ENCODE measurements at regions not wholly inside any gene's neighbourhood (a gene's known extent, or its start where the extent isn't known, plus 50 kb on each side); places are given as distances from the start of the nearest gene placed in this dataset.
"Not testable (repeated sequence)": the region's sequence is repeated elsewhere in the genome, so short reads cannot be mapped to it uniquely, and the experiment has no call there.

GRCh38 chr3:80898211-80898610 lies 863.2 kb downstream of the GBE1 start:
- DNase-seq (ENCODE audit: insufficient read length, low spot score) (no peak), FAIRE-seq (no peak)
- TF ChIP-seq POLR2A (IDR thresholded peaks at IDR 0.05; ENCODE audit: low read depth, low read length) = no peak

- FAIRE-seq; DNase-seq (ENCODE audit: insufficient read length, low spot score): not testable (repeated sequence)
Observed at GRCh38 chr3:80897005-80897404, 864.4 kb downstream of the GBE1 start.

GRCh38 chr3:80890571-80890970 lies 870.9 kb downstream of the GBE1 start:
- no peak for TF ChIP-seq POLR2A (IDR thresholded peaks at IDR 0.05; ENCODE audit: low read depth, low read length)
- DNase-seq (ENCODE audit: insufficient read length, low spot score) (no peak), FAIRE-seq (no peak)

GRCh38 chr3:80889535-80889934 lies 871.9 kb downstream of the GBE1 start:
- FAIRE-seq (no peak), DNase-seq (ENCODE audit: insufficient read length, low spot score) (no peak)
- TF ChIP-seq POLR2A (IDR thresholded peaks at IDR 0.05; ENCODE audit: low read depth, low read length) = no peak

GRCh38 chr3:80870476-80871041 lies 890.9 kb downstream of the GBE1 start:
- DNase-seq (ENCODE audit: insufficient read length, low spot score) (no peak), FAIRE-seq (no peak)
- TF ChIP-seq POLR2A (IDR thresholded peaks at IDR 0.05; ENCODE audit: low read depth, low read length) = no peak

GRCh38 chr3:80855482-80855881 lies 906.0 kb downstream of the GBE1 start:
- TF ChIP-seq POLR2A (IDR thresholded peaks at IDR 0.05; ENCODE audit: low read depth, low read length) = no peak
- FAIRE-seq = no peak
- no peak for DNase-seq (ENCODE audit: insufficient read length, low spot score)

GRCh38 chr3:80836395-80836794 lies 925.0 kb downstream of the GBE1 start:
- no peak for TF ChIP-seq POLR2A (IDR thresholded peaks at IDR 0.05; ENCODE audit: low read depth, low read length)

GRCh38 chr3:80807577-80807976 lies 953.9 kb downstream of the GBE1 start:
- TF ChIP-seq POLR2A (IDR thresholded peaks at IDR 0.05; ENCODE audit: low read depth, low read length) = no peak
- FAIRE-seq (no peak), DNase-seq (ENCODE audit: insufficient read length, low spot score) (no peak)

More at GRCh38 chr3:80836395-80836794, 925.0 kb downstream of the GBE1 start:
- DNase-seq (ENCODE audit: insufficient read length, low spot score) (no peak), FAIRE-seq (no peak)

- FAIRE-seq = no peak
- DNase-seq (ENCODE audit: insufficient read length, low spot score) = no peak
- no peak for TF ChIP-seq POLR2A (IDR thresholded peaks at IDR 0.05; ENCODE audit: low read depth, low read length)
Observed at GRCh38 chr3:80806673-80807072, 954.8 kb downstream of the GBE1 start.

GRCh38 chr3:80788914-80789313 lies 972.5 kb downstream of the GBE1 start:
- FAIRE-seq = no peak
- no peak for TF ChIP-seq POLR2A (IDR thresholded peaks at IDR 0.05; ENCODE audit: low read depth, low read length)

GRCh38 chr3:80785875-80786274 lies 975.6 kb downstream of the GBE1 start:
- no peak for DNase-seq (ENCODE audit: insufficient read length, low spot score)
- FAIRE-seq = no peak
- no peak for TF ChIP-seq POLR2A (IDR thresholded peaks at IDR 0.05; ENCODE audit: low read depth, low read length)

More at GRCh38 chr3:80788914-80789313, 972.5 kb downstream of the GBE1 start:
- no peak for DNase-seq (ENCODE audit: insufficient read length, low spot score)

- TF ChIP-seq POLR2A (IDR thresholded peaks at IDR 0.05; ENCODE audit: low read depth, low read length) = no peak
- no peak for DNase-seq (ENCODE audit: insufficient read length, low spot score)
- FAIRE-seq = no peak
Observed at GRCh38 chr3:80785475-80785874, 976.0 kb downstream of the GBE1 start.

GRCh38 chr3:80771085-80771484 lies 990.4 kb downstream of the GBE1 start:
- FAIRE-seq = no peak
- no peak for DNase-seq (ENCODE audit: insufficient read length, low spot score)

GRCh38 chr3:80770106-80771074 lies 991.1 kb downstream of the GBE1 start:
- DNase-seq (ENCODE audit: insufficient read length, low spot score) (no peak), FAIRE-seq (no peak)
- no peak for TF ChIP-seq POLR2A (IDR thresholded peaks at IDR 0.05; ENCODE audit: low read depth, low read length)

More at GRCh38 chr3:80771085-80771484, 990.4 kb downstream of the GBE1 start:
- TF ChIP-seq POLR2A (IDR thresholded peaks at IDR 0.05; ENCODE audit: low read depth, low read length) = no peak

- DNase-seq (ENCODE audit: insufficient read length, low spot score) (no peak), FAIRE-seq (no peak)
- no peak for TF ChIP-seq POLR2A (IDR thresholded peaks at IDR 0.05; ENCODE audit: low read depth, low read length)
Observed at GRCh38 chr3:80769683-80770082, 991.8 kb downstream of the GBE1 start.

All from H54 (cell line).